ENCODE measurements at regions not wholly inside any gene's neighbourhood (a gene's known extent, or its start where the extent isn't known, plus 50 kb on each side); places are given as distances from the start of the nearest gene placed in this dataset.

DNA sequence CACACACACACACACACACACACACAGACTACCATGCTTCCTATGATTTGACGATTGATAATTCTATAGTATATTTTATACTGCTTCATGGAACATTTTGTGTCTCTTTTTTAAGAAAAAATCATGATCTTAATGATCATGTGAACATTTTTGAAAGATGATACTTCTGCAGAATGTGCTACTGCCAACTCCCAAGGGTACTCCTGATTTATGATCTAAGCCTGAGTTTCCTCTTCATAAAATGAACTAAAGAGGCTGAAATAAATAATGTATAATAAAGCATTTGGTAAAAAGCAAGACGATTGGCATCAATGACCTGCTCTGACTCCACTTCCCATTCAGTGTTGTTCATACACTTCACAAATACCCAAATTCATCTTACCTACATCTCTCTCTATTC lies 333.8 kb upstream of the RBMS3 start:
- no peak for DNase-seq

DNA sequence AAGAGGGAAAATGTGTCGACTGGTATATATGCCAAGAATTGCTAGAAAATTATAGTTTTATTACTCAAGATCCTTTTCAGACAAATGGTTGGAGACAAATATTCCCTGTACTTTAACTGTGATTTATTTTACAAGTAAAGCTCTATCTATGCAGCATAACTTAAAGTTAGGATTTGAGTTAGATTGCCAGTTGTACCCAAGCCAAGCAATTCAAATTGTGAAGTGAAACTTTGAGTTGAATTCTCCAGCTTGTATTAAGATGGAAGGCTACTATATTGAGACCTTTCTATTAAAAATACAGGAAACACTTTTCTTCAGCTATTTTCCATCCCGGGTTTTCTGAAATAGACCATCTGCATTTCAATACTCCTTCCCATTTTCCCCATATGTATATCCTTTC lies 333.1 kb upstream of the RBMS3 start:
- DNase-seq, result no peak

DNA sequence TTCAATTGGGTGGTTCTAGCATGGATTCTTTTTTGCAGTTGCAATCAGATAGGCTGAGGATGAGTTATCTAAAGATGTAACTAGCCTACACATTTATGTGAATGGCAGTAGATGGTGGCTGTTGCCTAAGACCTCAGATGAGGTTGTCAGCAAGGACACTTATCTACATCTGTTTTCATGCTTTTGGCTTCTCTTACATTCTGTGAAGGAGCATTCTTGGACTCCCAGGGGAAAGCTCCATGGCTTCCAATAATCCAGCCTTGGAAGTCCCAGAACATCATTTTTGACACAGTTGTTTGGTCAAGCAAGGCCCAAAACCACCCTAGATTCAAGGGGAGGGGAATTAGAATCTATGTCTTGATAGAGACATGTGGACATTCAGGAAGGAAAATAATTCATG lies 332.2 kb upstream of the RBMS3 start:
- DNase-seq, result no peak

DNA sequence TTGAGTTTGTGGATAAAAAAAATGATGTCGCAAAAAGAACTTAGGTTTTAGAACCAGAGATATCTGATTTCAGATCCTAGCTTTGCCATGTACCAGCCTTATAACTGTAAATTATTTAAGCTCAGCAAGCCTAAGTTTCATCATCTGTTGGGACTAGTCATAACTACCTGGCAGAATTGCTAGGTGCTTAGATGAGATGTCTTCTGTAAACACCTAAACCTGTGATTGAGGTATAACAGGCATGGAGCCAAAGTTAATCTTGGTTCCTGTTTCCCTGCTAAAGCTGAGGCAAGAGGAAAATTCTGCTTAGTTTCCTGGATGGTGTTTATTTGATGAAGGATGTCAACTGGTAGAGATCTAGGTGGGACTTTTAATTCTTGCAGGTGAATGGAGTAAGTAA lies 331.3 kb upstream of the RBMS3 start:
- no peak for DNase-seq

DNA sequence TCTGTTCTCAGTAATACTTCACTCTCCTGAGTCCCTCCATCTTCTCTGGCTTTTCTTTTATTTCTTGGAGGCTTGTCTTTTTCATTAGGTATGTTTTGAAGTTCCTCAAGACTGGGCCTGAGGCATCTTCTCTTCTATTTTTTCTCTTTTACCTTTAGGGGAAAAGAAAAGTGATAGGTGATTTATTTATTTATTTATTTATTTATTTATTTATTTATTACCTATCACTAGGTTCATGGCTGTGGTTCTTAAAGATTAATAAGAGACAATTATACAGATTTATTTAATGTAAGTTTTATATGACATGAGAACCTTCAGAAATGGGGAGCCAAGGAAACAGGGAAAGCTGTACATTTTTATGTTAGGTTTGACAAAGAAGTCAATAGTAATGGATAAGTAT lies 330.3 kb upstream of the RBMS3 start:
- DNase-seq, result no peak

DNA sequence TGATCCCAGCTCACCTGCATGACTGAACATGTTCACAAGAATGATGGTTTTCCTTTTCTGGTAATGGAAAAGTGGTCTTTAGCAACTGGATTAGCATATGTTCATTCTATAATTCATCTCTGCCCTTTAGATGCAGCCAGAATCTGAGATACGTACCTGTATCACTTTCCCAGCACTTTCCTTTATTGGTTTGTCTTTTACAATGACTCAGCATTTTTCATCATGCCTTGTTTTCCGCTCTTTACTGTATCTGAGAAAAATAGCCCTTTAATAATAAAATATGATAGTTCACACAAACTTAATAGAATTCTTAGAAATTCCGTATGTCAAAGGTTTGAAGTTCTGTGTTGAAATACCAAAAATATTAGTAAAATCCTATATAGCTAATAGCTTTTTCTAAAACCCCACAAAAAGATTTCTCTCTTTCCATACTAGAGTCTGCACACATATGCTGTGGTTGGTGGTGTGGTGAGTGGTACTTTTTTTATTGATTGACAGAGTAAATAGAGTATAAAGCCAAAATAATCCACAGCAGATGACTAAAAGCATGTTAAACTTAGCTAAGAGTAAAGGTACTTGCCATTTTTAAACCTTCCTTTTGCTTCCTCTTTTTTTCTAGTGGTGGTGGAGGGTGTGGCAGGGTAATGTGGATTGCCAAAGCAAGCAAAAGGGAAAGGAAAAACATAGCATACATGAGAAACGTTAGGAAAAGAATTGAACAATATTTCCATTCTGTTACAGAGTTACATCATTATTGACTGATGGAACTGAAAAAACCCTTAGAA lies 328.9 kb upstream of the RBMS3 start:
- DNase-seq, result no peak

DNA sequence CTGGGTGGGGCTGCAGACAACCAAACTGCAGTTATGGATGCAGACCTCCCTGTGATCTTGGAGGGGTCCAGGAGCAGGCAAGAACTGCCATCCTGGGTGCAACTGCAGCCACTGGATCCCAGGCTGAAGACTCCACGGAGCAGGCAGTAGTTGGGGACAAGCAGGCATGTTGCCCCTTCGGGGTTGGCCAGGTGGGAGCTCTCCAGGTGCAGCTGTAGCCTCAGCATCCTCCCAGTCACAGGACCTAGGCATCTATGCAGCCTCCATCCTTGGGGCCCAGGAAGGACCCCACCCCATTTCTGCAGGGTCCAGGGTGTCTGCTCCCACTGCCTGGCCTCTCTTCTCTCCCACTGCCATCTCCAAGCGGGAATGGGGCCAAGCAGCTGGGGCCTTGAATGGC lies 322.2 kb upstream of the RBMS3 start:
- no peak for DNase-seq

DNA sequence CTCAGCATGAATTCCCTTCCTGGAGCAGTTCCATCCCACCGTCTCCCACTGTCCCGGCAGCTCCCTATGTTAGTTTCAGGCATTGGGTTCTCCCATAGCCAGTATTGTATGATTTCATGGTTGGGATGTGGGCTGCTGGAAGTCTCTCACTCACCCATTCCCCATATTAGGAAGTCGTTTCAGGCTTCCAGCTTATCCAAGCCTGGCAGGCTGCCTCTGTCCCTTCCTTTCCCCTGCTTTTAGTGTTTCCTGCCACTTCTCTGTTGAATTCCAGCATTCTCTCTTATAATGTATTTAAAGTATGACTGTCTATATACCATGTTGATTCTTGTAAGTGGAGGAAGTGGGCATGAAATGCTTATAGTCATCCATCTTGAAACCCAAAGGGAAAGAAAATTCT lies 309.7 kb upstream of the RBMS3 start:
- no peak for DNase-seq

DNA sequence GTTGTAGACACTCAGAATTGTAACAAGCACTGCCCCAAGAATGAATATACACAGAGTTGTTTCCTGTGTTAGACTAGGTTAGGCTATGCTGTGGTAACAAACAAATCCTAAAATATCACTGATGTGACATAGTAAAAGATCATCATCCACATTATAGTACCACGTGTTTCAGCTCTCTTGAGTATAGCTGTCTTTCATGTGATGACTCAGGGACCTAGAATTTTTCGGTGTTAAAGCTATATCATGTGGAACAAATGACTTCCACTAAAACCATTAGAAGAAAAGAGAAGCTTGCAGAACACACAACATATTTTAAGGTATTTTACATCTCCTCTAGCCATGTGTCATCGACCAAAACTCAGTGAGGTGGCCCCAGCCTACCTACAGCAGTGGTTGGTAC lies 307.9 kb upstream of the RBMS3 start:
- no peak for DNase-seq

DNA sequence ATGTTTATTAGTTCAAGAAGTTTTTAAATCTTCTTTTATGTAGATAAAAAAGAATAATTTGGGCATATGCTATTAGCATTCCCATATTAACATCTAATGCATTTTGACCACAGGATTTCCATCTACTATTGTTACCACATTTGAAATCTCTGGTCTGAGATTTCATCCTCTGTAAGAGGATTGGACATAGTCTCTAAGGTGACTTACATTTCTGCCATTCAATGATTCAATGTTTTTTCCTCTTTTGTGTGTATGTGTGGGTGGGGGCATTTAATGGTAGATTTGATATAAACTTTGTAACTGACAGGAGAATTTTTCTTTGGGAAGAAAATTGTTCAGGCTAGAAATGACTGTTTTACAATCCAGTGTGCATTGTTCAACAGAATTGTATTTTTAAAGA lies 307.3 kb upstream of the RBMS3 start:
- no peak for DNase-seq

DNA sequence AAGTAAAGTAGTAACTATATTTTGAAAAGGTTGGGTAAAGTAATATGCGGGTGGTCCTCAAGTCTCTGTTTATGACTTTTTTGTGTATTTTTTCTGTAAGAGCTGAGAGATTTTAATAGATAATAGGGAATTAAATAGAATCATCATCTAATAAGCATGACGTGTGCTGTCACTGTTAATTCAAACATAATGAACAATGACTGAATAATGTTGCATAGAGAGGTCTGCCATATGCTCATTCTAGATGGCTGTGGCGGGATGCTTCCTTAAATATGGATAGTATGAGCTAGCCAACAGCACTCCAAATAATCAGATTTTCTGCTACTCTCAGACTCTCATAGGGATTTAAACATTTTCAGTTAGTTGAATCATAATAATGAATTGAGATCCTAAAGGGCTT lies 302.8 kb upstream of the RBMS3 start:
- DNase-seq, result no peak

DNA sequence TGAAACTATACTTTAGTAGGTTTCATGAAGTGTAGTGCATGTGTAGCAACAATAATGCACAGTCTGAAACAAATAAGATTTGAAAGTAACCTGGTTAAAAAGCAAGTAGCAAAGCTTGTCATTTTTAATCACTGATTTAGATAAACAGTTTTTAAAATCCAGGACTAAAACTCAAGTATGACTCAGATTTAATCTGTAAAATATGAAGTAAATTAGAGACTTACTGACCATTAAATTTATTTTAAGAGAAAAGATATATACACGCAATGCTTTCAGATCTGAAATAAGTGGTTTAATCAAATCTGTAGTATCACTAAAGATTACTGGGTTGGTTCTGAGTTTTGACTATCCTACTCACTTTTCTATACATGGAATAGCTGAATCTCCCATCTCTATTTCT lies 300.7 kb upstream of the RBMS3 start:
- DNase-seq, result no peak

DNA sequence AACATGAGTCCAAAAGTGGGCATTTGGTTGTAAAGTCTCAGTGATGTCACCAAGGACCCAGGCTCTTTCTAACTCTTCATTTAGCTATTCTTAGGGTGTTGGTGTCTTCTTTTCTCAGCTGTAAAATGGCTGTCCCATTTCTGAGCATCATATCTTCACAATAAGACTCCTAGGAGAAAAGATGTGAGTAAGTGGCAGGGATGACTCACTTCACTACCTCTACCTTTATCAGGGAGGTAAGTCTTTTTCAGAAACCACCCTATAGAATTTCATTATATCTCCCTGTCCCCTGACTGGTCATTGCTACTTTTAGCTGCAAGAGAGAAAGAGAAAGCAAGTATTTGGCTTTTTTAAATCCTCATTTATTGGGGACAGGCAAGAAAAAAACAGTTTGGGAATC lies 300.2 kb upstream of the RBMS3 start:
- no peak for DNase-seq

DNA sequence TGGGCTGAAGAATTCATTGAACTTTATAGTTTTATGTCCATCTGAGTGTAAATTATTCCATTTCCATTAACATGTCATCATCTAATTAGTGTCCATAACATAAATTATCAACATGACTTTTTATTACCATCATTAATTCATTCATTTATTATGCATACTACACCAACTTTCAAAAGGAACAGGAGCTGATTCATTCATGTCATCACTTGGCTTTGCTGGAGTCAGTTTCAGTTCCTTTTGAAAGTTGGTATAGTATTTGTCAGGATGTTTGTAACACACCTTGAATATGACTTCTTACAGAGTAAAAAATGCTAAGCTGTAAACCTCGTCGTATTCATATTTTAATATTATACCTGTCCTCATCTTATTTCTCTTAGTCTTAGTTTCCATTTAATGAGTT lies 298.0 kb upstream of the RBMS3 start:
- DNase-seq, result no peak

DNA sequence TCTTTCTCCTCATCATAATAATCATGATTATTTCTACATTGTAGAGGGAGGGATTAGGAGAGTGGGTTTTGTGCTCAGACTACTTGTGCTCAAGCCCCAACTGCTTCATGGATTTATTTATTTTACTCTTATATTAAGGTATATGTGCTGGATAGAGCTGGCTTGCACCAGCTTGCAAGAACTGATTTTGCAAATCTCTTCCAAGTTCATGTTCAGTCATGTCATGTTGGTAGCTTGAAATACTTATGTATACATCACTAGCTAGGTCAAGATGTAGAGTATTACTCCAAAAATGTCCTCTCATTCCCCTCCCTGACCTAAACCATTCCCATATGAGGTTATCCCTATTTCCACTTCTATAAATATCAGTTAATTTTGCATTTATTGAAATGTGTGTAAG lies 293.9 kb upstream of the RBMS3 start:
- no peak for DNase-seq

DNA sequence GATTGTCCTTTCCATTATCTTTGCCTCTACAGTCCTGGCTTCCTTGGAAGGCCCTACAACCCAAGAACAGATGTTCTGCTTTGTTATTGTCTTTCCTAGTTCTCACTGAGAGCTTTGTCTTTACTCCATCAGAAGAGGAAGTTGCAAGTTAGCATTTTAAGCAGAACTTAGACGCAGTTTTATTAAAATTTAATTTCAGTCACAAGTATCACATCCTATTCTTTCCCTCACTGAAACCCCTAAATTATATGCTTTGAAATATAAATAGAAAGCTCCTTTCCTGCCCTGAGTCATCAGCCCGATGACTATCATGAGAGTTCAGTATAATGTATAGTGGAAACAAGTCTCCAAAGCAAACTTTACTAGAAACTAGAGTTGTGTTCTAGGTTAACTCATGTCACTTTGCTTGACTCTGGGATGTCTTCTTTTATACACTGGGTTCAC lies 291.2 kb upstream of the RBMS3 start:
- DNase-seq, result no peak

DNA sequence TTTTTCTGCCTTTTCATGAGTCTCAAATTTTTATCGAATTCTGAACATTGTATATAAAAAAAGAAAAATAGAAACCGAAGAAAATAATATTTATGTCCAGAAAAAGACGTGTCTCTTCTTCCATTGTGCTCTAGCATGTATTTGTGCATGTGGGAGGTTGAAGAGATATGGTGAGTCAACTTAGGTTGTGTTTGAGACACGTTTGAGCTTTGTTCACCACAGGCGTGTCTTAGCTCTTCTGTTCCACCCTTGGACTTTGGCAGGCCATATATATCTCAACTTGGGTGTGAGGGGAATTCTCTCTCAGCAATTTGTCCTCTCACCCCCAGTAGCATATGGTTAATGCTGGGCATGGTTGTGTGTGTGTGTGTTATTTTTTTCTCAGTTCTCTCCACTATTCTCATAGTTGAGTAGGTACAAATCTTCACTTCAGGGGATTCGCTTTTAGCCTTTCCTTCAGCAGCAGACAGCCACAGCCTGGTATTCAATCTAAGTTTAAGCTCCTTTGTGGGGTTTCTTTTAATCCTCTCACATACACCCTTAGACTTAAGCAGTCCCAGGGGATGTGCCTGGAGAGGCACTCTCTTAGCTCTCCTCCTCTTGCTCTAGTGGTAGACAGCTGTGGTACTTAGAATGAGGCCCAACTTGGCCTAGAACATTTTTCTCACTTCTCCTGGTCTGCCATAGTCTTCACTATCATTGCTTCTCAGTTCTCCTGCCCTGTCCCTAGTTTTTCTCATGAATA lies 286.5 kb upstream of the RBMS3 start:
- no peak for DNase-seq

DNA sequence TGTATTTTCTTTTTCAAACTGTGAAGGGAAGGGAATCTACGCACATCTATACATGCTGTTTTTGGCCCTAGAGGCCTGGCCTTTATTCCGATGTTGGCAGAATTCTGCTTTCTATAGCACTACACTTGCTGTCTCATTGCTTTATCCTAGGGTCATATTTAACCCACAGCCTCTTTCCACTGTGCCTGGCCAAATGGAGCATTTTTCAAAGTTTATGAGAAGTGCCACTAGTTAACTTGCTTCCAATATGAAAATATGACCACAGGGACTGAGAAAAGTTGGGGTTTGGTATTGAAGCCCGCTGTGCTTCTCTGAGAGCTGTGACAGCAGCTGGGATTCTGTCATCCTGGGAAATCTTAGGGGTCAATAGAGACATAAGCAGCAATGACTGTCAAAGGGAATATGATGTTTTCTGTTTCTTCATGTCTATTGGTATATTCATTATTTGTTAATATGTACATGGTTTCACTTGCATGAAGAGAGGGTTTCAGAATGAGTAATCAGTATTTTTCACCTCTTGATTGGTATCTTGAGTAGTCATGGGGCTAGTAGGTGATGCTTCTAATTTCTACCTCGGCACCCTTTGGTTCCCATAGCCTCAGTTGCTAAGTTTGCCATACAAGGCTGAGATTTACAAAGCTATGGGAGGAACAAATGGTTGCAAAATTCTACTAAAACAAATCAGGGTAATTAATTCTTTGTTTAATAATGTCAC lies 275.8 kb upstream of the RBMS3 start:
- no peak for DNase-seq

DNA sequence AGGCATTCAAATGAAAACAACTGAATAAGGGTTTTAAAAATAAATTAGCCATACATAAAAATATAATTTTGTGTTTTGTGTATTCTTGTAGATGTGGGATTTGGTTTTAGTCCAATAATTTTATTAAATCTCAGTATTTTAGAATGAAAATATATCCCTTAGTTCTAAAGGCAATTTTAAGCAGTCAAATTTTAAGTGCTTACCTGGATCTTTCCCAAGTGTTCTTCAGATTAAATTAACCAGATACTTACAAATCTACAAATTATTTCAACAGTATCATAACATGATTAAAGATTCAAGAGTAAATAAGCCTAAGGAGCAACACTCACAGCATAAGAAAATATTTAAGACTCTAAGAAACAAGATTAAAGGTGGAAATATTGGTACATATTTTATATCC lies 275.0 kb upstream of the RBMS3 start:
- no peak for DNase-seq

DNA sequence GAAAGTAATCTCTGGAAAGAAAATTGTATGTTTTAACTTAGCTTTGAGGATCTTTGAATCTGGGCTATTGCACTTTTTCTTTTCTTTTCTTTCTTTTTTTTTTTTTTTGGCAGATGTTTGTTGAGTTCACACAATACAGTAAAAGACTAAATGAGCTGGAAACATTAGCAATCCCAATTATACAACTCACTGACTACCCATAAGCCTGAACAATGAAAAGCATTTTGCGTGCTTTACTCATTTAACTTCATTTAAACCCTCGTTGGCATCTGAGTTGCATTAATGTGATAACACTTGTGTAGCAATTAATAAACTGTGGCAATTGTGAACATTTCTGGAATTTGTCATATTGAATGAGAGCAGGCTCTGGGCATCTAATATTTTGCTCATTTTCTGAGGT lies 269.4 kb upstream of the RBMS3 start:
- no peak for DNase-seq

DNA sequence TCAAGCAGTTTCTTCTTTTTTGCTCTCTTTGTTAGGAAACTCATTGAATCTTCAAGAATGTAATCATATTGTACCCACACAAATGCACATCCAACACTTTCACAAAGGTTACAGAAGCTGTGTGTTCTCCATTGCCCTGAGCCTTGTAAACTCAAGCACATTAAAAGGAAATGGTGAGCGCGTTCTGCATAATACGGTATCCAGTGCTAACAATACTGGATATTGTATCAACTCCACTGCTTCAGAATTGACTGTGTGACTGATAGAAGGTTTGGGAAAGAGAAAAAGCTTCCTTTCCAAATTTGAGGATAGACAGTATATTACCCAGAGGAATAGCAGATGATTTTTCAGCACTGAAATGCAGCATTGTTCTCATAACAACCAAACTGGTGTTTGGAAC lies 268.9 kb upstream of the RBMS3 start:
- no peak for DNase-seq

DNA sequence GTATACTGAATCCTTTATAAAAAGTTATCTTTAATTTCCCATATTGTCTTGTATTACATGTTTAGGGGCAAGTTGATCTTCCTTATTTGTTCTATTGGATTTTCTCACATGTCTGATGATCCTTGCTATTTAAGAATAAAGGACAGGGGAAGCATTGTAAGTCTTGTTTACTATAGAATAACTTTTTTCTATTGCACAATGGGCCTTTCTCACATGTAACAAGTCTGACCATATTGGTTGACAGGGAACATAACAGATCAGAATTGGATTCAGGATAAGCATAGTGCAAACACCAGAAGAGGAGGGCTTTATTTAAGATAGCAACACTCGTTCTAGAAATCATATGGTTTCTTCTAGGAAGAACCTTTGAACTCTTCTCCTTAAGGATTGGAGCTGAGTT lies 257.9 kb upstream of the RBMS3 start:
- no peak for DNase-seq

DNA sequence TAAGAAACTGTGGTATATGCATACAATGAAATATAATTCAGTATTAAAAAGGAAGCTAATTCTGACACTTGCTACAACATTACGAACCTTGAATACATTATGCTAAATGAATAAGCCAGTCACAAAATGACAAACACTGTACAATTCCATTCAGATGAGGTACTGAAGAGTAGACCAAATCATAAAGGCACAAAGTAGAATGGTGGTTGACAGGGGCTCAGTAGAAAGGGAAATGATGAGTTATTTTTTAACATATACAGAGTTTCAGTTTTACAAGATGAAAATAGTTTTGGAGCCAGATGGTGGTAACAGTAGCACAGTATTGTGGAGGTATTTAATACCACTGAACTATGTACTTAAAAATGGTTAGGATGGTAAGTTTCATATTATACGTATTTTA lies 254.6 kb upstream of the RBMS3 start:
- DNase-seq, result no peak
